Choroid plexus epithelial cell (primary cell): ENCODE measurements at regions not wholly inside any gene's neighbourhood (a gene's known extent, or its start where the extent isn't known, plus 50 kb on each side); places are given as distances from the start of the nearest gene placed in this dataset.

ENCODE experiments used
- DNase-seq: peaks from one replicate; pipeline ENCODE4 v3.0.0-alpha.2; 2010; ENCODE audit warnings: low read depth
- H3K4me3 ChIP-seq: 2 replicates; pipeline ENCODE4 v1.5.1; 2011; ENCODE audit warnings: low read depth, mild to moderate bottlenecking, control low read depth, low read length, moderate library complexity
- CTCF ChIP-seq: conservative IDR thresholded peaks from 2 replicates; pipeline ENCODE4 v1.5.1; 2011; ENCODE audit warnings: low read depth, mild to moderate bottlenecking, control low read depth, inconsistent platforms, low read length, moderate library complexity

GRCh38 chr4:13844740-13845139, 217.2 kb upstream of the BOD1L1 start:
- no peak for TF ChIP-seq CTCF
- DNase-seq, result peak; percentile 43
- no peak overlapping the region for H3K4me3 ChIP-seq

GRCh38 chr4:13849778-13850177, 222.3 kb upstream of the BOD1L1 start:
- no peak for DNase-seq
- no peak overlapping the region for H3K4me3 ChIP-seq
- no peak for TF ChIP-seq CTCF

GRCh38 chr4:13851085-13851940, 223.8 kb upstream of the BOD1L1 start:
- no peak overlapping the region for H3K4me3 ChIP-seq
- TF ChIP-seq CTCF, result no peak
- no peak for DNase-seq

- no peak overlapping the region for H3K4me3 ChIP-seq
- no peak for DNase-seq
- no peak for TF ChIP-seq CTCF
These were observed 224.9 kb upstream of the BOD1L1 start for GRCh38 chr4:13852411-13852810.

- no peak for DNase-seq
- no peak for TF ChIP-seq CTCF
- no peak overlapping the region for H3K4me3 ChIP-seq
These were observed 228.9 kb upstream of the BOD1L1 start for GRCh38 chr4:13856387-13856786.

- no peak overlapping the region for H3K4me3 ChIP-seq
- TF ChIP-seq CTCF, result no peak
- DNase-seq, result no peak
These were observed 229.9 kb upstream of the BOD1L1 start for GRCh38 chr4:13857397-13857796.

GRCh38 chr4:13857800-13858199, 230.3 kb upstream of the BOD1L1 start:
- TF ChIP-seq CTCF, result no peak
- H3K4me3 ChIP-seq, result no peak overlapping the region
- DNase-seq, result no peak
